OCI-LY3 (cell line): ENCODE measurements at regions not wholly inside any gene's neighbourhood (a gene's known extent, or its start where the extent isn't known, plus 50 kb on each side); places are given as distances from the start of the nearest gene placed in this dataset.

Experiments
- EZH2phosphoT487 ChIP-seq: fragments of 200-600 bp; shearing (Covaris generic); IDR thresholded peaks from 2 replicates; pipeline ENCODE4 v1.6.1; 2018; ENCODE audit warnings: antibody characterized with exemption, mixed run types, low read depth
- TF ChIP-seq, protein P1 (sequence below): fragments of 200-600, 300-600 bp; sonication (generic); IDR thresholded peaks from 2 replicates; pipeline ENCODE4 v1.5.1; 2014; ENCODE audit warnings: antibody characterized with exemption, low read length, low read depth

DNA sequence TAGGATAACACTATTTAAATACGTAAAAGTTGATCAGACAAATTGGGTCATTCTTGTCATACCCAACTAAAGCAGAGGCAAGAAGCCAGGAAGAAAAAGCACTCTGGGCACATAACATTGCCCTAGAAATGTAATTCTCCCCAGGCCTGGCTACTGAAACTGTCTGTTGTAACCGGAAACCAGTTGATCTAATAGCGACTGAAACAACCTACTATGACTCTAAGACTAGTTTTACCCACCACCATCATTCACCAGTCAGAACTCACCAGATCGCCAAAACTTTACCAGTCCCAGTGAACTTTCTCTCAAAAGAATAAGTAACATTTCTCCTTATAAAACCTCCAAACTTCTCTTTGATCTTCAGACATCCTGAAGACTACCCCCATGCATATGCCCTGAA, 99.3 kb upstream of the WWC1 start:
- TF ChIP-seq, protein P1, sequence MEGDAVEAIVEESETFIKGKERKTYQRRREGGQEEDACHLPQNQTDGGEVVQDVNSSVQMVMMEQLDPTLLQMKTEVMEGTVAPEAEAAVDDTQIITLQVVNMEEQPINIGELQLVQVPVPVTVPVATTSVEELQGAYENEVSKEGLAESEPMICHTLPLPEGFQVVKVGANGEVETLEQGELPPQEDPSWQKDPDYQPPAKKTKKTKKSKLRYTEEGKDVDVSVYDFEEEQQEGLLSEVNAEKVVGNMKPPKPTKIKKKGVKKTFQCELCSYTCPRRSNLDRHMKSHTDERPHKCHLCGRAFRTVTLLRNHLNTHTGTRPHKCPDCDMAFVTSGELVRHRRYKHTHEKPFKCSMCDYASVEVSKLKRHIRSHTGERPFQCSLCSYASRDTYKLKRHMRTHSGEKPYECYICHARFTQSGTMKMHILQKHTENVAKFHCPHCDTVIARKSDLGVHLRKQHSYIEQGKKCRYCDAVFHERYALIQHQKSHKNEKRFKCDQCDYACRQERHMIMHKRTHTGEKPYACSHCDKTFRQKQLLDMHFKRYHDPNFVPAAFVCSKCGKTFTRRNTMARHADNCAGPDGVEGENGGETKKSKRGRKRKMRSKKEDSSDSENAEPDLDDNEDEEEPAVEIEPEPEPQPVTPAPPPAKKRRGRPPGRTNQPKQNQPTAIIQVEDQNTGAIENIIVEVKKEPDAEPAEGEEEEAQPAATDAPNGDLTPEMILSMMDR, result no peak
- TF ChIP-seq EZH2phosphoT487, result no peak
